GM23338 (cell line): ENCODE measurements at regions not wholly inside any gene's neighbourhood (a gene's known extent, or its start where the extent isn't known, plus 50 kb on each side); places are given as distances from the start of the nearest gene placed in this dataset.

ENCODE experiments used
- CREB1 ChIP-seq: fragments of 250-450 bp; sonication (Bioruptor Pico); IDR thresholded peaks from 2 replicates; pipeline ENCODE4 v1.5.0; 2020; ENCODE audit warnings: low read depth, mild to moderate bottlenecking, moderate library complexity
- CTCF ChIP-seq, 2 experiments: fragments of 200-600 bp in 1 of 2; sonication (generic) in 1 of 2; conservative IDR thresholded peaks; 2 replicates each; pipeline versions ENCODE4 v1.5.1 to v1.6.1; 2016 to 2017; ENCODE audit warnings: antibody characterized with exemption in 2 of 2, low read depth in 2 of 2, mild to moderate bottlenecking in 2 of 2, moderate library complexity in 1 of 2
- EZH2 ChIP-seq: fragments of 200-600 bp; sonication (generic); IDR thresholded peaks from one replicate; pipeline ENCODE4 v1.8.0; 2017; ENCODE audit warnings: antibody characterized with exemption, mild to moderate bottlenecking, low read depth; ENCODE audit not compliant: unreplicated experiment
- EZH2phosphoT487 ChIP-seq: fragments of 200-600 bp; sonication (generic); IDR thresholded peaks from one replicate; pipeline ENCODE4 v1.8.1; 2018; ENCODE audit warnings: antibody characterized with exemption; ENCODE audit not compliant: unreplicated experiment
- JUNB ChIP-seq: IDR thresholded peaks from one replicate; pipeline ENCODE4 v1.6.1; 2016; ENCODE audit warnings: antibody characterized with exemption; ENCODE audit not compliant: unreplicated experiment
- POLR2AphosphoS5 ChIP-seq: IDR thresholded peaks from 2 replicates; pipeline ENCODE4 v1.6.1; 2016; ENCODE audit warnings: antibody characterized with exemption, low read depth
- REST ChIP-seq: IDR thresholded peaks from one replicate; pipeline ENCODE4 v1.6.1; 2018; ENCODE audit warnings: antibody characterized with exemption; ENCODE audit not compliant: unreplicated experiment
- ZNF331 ChIP-seq: fragments of 250-450 bp; sonication (Bioruptor Pico); IDR thresholded peaks from 2 replicates; pipeline ENCODE4 v1.5.0; 2020; ENCODE audit warnings: low read depth, mild to moderate bottlenecking, moderate library complexity
- ZNF462 ChIP-seq: fragments of 250-450 bp; sonication (Bioruptor Pico); IDR thresholded peaks from 2 replicates; pipeline ENCODE4 v1.5.0; 2020; ENCODE audit warnings: mild to moderate bottlenecking, moderate library complexity

DNA sequence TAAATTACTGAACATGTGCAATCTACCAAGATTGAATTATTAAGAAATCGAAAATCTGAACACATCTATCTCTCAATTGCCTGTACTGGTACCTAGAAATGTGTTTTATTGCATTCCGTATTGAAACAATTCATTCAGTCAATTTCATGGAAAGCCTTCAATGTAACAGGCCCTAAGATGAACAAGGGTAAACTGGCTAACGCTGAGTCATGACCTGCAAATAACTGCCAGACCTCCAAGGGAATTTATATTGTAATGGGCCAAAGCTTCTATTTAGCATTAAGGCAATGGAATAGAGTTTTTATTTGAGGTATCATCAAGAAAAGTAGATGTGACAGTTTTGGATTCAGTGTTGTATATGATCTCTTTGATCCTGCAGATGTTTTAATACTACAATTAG is 49.9 kb upstream of the CD36 start:
- TF ChIP-seq ZNF331 (no peak), CTCF (conservative IDR thresholded peaks at IDR 0.05; ENCODE audit: low read depth in 2 of 2) (no peak), ZNF462 (CRISPR knock-in tag) (no peak), POLR2AphosphoS5 (no peak), REST (no peak), EZH2 (no peak), CREB1 (no peak), EZH2phosphoT487 (no peak), JUNB (no peak)
